HG03066 (cell line): ENCODE measurements at regions not wholly inside any gene's neighbourhood (a gene's known extent, or its start where the extent isn't known, plus 50 kb on each side); places are given as distances from the start of the nearest gene placed in this dataset.
"Not testable (repeated sequence)": the region's sequence is repeated elsewhere in the genome, so short reads cannot be mapped to it uniquely, and the experiment has no call there.

Experiments used
- ATAC-seq: cut with Tn5 transposase; IDR thresholded peaks from one replicate; pipeline ENCODE4 v1.9.1; 2021; ENCODE audit warnings: low read depth; ENCODE audit not compliant: unreplicated experiment

DNA sequence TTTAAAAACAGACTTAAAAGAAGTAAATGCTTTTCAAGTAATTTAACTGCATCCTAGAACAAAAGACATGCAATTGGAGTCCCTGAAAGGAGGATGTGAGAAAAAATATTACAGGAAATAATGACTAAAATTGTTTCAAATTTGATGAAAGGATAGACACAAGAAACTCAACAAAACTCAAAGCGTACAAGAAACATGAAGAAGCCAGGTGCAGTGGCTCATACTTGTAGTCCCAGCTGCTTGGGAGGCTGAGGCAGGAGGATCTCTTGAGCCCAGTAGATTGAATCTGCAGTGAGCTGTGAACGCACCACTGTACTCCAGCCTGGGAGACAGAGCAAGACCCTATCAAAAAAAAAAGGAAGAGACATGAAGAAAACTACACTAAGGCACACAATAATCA lies 118.1 kb upstream of the SLC39A10 start:
- no peak for ATAC-seq

DNA sequence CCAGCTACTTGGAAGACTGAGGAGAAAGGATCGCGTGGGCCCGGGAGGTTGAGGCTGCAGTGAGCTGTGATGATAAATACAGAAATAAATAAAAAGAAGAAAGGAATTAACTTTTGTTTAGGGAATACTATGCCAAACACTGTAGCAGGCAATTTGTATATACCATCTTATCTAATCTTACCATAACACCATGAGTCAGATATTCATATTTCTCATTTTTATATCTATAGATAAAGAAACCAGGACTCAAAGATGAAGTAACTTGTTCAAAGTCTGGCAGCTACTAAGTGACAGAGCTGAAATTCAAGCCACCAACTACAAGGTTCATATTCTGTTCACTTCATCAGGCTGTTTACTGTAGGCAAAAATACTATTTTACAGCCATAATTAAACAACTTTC lies 119.2 kb upstream of the SLC39A10 start:
- no peak for ATAC-seq

GRCh38 chr2:195536906-195537305 lies 120.1 kb upstream of the SLC39A10 start:
- ATAC-seq = no peak

DNA sequence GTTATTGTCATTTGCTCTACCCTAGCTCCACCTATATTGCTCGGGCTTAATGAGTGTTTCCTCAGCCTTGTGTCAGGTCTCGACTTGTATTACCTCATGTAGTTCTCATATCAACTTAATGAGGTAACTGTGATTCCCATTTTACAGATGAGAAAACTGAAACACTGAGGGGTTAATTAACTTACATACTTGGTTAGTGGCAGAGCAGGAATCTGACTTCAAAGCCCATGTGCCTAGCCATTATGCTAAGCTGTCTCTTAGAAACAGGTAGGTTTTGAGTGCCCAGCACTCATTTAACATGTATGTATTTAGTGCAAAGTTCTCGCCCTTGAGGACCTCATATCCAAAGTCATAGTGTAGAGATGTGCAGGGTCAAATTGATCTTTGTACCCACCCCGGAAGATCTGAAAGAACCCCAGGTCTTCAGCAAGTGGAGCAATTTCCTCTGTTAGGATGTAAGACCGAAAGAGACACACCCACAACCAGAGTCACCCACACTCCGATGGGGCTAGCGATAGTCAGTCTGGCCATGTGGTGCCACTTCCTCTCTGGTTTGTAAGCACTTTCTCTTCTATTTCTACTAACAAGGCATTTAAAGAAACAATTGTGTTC lies 121.0 kb upstream of the SLC39A10 start:
- ATAC-seq = peak; percentile 81

- no peak for ATAC-seq
Observed at GRCh38 chr2:195534971-195535370, 122.1 kb upstream of the SLC39A10 start.

DNA sequence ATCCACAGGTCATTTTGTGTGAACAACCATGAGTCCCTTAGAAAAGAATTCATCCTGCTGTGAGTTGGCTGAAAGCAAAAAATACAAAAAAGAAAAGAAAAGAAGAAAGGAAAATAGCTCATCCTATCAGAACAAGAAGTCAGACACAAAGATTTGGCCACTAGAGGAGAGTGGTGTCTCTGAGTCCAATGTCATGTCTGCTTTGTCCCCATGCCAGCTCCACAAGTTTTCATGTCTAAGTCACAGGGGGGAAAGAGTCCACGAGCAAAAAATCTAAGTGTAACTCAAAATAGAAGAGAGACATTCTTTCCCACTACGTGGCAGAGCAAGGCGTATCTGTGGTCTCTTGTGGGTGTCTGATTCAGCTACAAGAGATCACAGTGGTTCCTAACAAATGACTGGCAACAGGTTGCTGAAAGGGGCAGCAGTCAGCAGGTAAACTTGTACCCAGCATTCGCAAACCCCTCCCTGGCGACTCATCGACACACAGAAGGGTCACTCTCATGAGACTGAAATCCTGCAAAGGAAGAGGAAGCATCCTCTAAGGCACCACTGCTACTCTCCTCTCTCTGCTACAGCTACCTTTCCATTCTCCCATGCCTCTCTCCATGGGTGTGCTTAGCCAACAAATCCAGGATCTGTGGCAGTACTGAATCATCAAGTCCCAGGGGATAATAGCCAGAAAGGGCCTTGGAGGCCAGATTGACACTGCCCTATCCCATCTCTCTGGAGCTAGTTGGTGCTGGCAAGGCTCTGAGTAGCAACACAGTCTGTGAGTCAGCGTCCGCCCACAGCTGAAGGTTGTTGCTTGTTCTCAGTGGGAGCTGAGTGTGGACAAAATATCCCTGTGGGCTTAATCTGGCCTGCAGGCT lies 123.0 kb upstream of the SLC39A10 start:
- ATAC-seq = peak; percentile 46

- no peak for ATAC-seq
Observed at GRCh38 chr2:195532628-195533271, 124.3 kb upstream of the SLC39A10 start.

DNA sequence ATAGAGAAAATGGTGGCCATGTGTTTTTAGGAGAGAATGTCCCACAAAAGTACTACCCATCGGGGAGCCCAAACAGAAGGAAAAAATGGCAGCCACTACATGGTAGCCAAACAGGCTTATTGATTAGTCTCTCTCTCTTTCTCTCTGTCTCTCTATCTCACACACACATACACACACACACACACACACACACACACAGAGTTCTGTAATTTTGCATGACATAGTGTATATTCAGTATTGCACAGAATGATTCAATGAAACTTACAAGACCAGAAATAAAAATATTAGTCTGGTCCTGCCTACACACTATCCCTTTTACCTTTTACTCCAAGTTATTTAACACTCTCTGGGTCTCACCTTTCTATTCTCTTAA lies 124.8 kb upstream of the SLC39A10 start:
- no peak for ATAC-seq

GRCh38 chr2:195531754-195532153 lies 125.3 kb upstream of the SLC39A10 start:
- ATAC-seq = no peak

- ATAC-seq = not testable (repeated sequence)
Observed at GRCh38 chr2:195523242-195523641, 133.8 kb upstream of the SLC39A10 start.

- no peak for ATAC-seq
Observed at GRCh38 chr2:195521589-195521988, 135.4 kb upstream of the SLC39A10 start.

DNA sequence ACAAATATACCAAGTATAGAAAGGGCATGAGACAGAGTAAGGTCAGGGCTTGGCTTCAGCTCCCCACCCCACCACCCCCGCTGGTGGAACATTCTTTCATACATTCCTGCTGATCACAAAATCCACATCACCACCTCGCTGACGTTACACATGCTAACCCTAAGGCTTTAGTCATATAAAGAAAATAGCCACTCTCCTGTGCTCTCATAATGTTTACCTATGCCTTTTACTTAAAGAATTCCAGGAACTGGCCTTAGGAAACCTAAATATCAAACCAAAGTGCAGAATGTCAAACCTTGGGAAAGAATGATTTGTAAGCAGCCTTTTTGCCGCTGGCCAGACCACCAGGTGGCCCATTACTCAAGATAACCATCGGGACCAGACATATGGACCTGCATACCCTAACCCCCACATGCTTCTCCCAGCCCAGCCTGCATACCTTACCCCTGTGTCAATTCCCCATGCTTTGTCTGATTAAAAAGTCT lies 136.3 kb upstream of the SLC39A10 start:
- ATAC-seq = no peak

- no peak for ATAC-seq
Observed at GRCh38 chr2:195515551-195515950, 141.5 kb upstream of the SLC39A10 start.

- ATAC-seq = no peak
Observed at GRCh38 chr2:195514365-195514764, 142.7 kb upstream of the SLC39A10 start.

GRCh38 chr2:195513119-195513518 lies 143.9 kb upstream of the SLC39A10 start:
- ATAC-seq = no peak

- no peak for ATAC-seq
Observed at GRCh38 chr2:195509551-195509950, 147.5 kb upstream of the SLC39A10 start.

DNA sequence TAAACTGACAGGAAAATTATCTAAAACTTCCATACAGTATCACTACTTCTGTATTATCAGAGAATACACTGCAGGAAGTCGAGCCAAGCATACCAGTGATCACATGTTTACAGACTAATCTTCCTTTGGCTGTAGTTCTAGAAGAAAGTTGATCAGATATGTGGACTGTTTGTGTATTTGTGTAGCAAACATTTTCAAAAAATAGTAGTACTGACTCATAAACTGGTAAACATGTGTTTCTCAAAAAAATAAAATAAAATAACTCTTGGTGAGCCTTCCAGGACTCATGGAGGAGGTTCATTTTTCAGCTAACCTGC lies 148.9 kb upstream of the SLC39A10 start:
- ATAC-seq = no peak

GRCh38 chr2:195507447-195508138 lies 149.4 kb upstream of the SLC39A10 start:
- no peak for ATAC-seq

GRCh38 chr2:195505701-195506100 lies 151.3 kb upstream of the SLC39A10 start:
- ATAC-seq = peak; percentile 92

DNA sequence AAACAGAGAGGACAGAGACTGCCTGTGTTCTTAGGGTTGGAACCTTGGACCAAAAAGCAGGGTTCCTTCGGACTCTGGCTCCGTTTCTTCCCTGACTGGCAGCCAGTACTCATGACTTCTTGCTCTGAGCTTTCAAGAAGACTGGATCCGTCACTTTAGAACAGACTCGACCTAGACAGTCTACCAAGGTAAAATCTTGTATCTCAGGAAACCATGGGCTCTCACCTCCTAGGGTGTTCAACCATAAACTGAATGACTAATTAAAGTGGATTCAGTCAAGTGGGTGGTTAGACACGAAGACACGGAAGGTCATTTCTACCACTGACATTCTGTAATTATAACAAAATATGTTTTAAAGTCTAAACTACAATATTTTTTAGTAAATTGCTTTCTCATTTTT lies 153.8 kb upstream of the SLC39A10 start:
- no peak for ATAC-seq

- no peak for ATAC-seq
Observed at GRCh38 chr2:195501746-195502145, 155.3 kb upstream of the SLC39A10 start.
